AG20443 (cell line): ENCODE measurements at regions not wholly inside any gene's neighbourhood (a gene's known extent, or its start where the extent isn't known, plus 50 kb on each side); places are given as distances from the start of the nearest gene placed in this dataset.

ENCODE experiments used
- DNase-seq: peaks from one replicate; pipeline ENCODE4 v3.0.0; 2012; ENCODE audit warnings: low spot score, mixed read lengths

- DNase-seq: no peak
Observed at GRCh38 chr2:164302786-164303185, 318.5 kb downstream of the GRB14 start.

GRCh38 chr2:164288235-164288634, 333.0 kb downstream of the GRB14 start:
- no peak for DNase-seq

GRCh38 chr2:164287056-164287455, 334.2 kb downstream of the GRB14 start:
- DNase-seq: no peak

GRCh38 chr2:164285576-164285975, 335.7 kb downstream of the GRB14 start:
- DNase-seq: no peak

- no peak for DNase-seq
Observed at GRCh38 chr2:164281896-164282295, 339.4 kb downstream of the GRB14 start.

GRCh38 chr2:164275659-164276058, 345.6 kb downstream of the GRB14 start:
- DNase-seq: no peak

GRCh38 chr2:164260506-164260905, 360.8 kb downstream of the GRB14 start:
- DNase-seq: peak; percentile 11

GRCh38 chr2:164257742-164258141, 363.5 kb downstream of the GRB14 start:
- DNase-seq: no peak

- no peak for DNase-seq
Observed at GRCh38 chr2:164252568-164253287, 368.6 kb downstream of the GRB14 start.

- no peak for DNase-seq
Observed at GRCh38 chr2:164243315-164243714, 378.0 kb downstream of the GRB14 start.

GRCh38 chr2:164242409-164242808, 378.9 kb downstream of the GRB14 start:
- DNase-seq: no peak

GRCh38 chr2:164234074-164234473, 387.2 kb downstream of the GRB14 start:
- DNase-seq: no peak

- DNase-seq: no peak
Observed at GRCh38 chr2:164224007-164224406, 397.3 kb downstream of the GRB14 start.

GRCh38 chr2:164221473-164221872, 399.8 kb downstream of the GRB14 start:
- no peak for DNase-seq

- DNase-seq: no peak
Observed at GRCh38 chr2:164220265-164220664, 401.0 kb downstream of the GRB14 start.

GRCh38 chr2:164213916-164214315, 407.4 kb downstream of the GRB14 start:
- no peak for DNase-seq

- DNase-seq: peak; percentile 22
Observed at GRCh38 chr2:164205347-164205746, 415.9 kb downstream of the GRB14 start.

- DNase-seq: no peak
Observed at GRCh38 chr2:164203131-164203530, 418.2 kb downstream of the GRB14 start.

GRCh38 chr2:164198256-164198655, 423.0 kb downstream of the GRB14 start:
- no peak for DNase-seq

GRCh38 chr2:164190700-164191099, 430.6 kb downstream of the GRB14 start:
- no peak for DNase-seq

- DNase-seq: no peak
Observed at GRCh38 chr2:164189851-164190250, 431.4 kb downstream of the GRB14 start.

- DNase-seq: no peak
Observed at GRCh38 chr2:164187121-164187520, 434.2 kb downstream of the GRB14 start.

GRCh38 chr2:164186591-164186990, 434.7 kb downstream of the GRB14 start:
- DNase-seq: no peak

- DNase-seq: no peak
Observed at GRCh38 chr2:164182116-164182627, 439.1 kb downstream of the GRB14 start.
